ENCODE measurements at regions not wholly inside any gene's neighbourhood (a gene's known extent, or its start where the extent isn't known, plus 50 kb on each side); places are given as distances from the start of the nearest gene placed in this dataset.

DNA sequence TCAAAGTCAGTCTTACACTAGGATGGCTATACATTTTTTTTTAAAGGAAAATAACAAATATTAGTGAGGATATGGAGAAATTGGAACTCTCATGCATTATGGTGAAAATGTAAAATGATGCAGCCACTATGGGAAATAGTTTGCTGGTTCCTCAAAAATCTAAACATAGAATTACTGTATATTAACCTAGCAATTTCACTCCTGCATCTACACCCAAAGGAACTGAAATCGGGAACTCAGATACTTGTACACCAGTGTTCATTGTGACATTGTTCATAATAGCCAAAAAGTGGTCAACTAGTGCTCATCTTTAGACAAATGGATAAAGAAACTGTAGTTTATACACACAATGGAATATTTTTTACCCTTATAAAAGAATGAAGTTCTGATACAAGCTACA lies 110.7 kb downstream of the UTRN start:
- DNase-seq, result no peak
- TF ChIP-seq, protein P1, sequence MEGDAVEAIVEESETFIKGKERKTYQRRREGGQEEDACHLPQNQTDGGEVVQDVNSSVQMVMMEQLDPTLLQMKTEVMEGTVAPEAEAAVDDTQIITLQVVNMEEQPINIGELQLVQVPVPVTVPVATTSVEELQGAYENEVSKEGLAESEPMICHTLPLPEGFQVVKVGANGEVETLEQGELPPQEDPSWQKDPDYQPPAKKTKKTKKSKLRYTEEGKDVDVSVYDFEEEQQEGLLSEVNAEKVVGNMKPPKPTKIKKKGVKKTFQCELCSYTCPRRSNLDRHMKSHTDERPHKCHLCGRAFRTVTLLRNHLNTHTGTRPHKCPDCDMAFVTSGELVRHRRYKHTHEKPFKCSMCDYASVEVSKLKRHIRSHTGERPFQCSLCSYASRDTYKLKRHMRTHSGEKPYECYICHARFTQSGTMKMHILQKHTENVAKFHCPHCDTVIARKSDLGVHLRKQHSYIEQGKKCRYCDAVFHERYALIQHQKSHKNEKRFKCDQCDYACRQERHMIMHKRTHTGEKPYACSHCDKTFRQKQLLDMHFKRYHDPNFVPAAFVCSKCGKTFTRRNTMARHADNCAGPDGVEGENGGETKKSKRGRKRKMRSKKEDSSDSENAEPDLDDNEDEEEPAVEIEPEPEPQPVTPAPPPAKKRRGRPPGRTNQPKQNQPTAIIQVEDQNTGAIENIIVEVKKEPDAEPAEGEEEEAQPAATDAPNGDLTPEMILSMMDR (IDR thresholded peaks at IDR 0.05; ENCODE audit: low read depth, low read length), result no peak
- no peaks in the 10 kb centered on the region for H3K4me1 ChIP-seq
- H3K4me3 ChIP-seq (ENCODE audit: low read depth, low read length), result no peak overlapping the region
- no peaks in the 10 kb centered on the region for H3K36me3 ChIP-seq
- H3K27me3 ChIP-seq, result no peaks in the 10 kb centered on the region
- no peaks in the 10 kb centered on the region for H3K9me3 ChIP-seq

DNA sequence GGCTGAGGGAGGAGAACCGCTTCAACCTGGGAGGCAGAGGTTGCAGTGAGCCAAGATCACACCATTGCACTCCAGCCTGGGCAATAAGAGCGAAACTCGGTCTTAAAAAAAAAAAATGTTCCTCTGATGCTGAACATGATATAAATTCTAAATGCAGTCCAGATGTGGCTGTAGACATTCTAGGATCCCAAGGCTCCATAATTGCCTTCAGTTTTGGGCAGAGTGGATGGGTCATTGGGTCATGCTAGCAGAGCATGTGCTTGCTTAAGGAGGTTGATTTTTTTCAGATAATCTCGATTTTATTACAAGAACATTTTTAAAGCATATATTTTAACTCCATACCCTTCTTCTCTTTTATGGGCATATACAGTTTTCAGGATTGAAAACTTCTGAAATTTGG lies 112.0 kb downstream of the UTRN start:
- TF ChIP-seq, protein P1 (IDR thresholded peaks at IDR 0.05; ENCODE audit: low read depth, low read length), result no peak
- no peaks in the 10 kb centered on the region for H3K36me3 ChIP-seq

DNA sequence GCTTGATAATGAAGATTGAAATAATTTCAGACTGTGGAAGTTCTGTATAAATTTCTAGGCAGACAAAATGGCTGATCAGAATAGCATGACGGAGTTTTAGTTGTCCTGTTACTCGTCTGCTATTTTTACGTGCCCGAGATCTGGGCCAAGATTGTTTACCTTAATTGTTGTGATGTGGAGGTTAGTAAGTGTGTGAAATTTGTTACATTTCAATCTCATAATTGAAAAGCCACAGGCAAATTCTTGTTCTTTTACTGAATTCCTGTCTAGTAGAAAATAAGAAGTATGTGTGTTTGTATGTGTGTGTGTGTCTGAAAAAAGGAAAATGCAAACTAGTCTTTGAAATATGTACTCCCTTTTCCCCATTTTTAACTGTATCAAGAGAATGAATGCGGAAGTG lies 115.2 kb downstream of the UTRN start:
- peaks cover 2% of the 10 kb centered on the region; the same call in 1 of the 2 replicates for H3K27me3 ChIP-seq
- no peak for DNase-seq
- TF ChIP-seq, protein P1 (IDR thresholded peaks at IDR 0.05; ENCODE audit: low read depth, low read length), result no peak
- H3K4me3 ChIP-seq (ENCODE audit: low read depth, low read length), result no peak overlapping the region
- H3K9me3 ChIP-seq, result no peaks in the 10 kb centered on the region
- no peaks in the 10 kb centered on the region for H3K36me3 ChIP-seq
- H3K4me1 ChIP-seq, result no peaks in the 10 kb centered on the region

More for the DNA sequence above, 112.0 kb downstream of the UTRN start:
- no peaks in the 10 kb centered on the region for H3K4me1 ChIP-seq
- no peaks in the 10 kb centered on the region for H3K27me3 ChIP-seq
- DNase-seq, result no peak
- H3K9me3 ChIP-seq, result no peaks in the 10 kb centered on the region
- H3K4me3 ChIP-seq (ENCODE audit: low read depth, low read length), result no peak overlapping the region

DNA sequence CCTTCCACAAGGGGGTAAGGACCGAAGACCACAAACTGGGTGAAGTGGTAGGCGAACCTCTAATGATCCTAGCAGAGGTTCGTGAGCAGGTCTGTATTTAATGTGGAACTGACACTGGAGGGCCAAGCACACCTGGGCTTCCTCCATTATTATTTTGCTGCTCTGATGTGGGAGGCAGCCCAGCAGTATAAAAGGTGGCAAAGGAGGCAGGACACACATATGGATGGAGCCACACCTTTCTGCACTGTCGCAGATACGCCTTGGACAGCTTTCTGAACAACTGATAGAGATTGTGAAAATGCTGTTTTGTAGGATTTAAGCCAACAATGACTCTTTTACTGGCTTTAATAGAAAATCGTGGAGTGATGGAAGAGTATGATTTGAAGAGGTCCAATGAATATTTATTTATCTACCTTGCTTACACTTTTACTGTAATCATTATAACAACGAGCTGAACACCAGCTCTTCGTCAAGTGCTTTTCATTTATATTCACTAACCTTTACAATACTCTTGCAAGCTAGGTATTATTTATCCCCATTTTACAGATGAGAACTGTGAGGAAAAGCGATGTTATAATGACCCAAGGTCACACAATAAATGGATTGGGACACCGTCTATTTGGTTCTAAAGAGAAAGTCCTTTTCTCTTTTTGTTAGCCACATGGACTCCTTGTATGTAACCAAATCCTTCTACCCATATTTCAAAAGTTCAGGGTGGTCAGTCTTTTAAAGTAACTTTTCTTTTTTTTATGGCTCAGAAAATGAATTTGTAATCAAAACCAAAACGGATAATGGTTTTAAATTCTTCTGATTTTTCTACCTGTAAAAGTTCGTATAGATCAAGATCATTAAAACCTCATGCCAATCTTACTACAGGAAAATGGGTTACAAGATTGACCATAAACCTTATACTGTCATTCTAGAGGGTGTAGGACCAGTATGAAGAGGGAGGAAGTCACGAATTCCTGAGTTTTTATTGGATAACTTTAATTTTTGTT lies 116.9 kb downstream of the UTRN start:
- Histone ChIP-seq H3K9me3 (no peaks in the 10 kb centered on the region), H3K27me3 (peaks cover 5% of the 10 kb centered on the region), H3K36me3 (no peaks in the 10 kb centered on the region), H3K4me1 (no peaks in the 10 kb centered on the region), H3K4me3 (ENCODE audit: low read depth, low read length) (no peak overlapping the region)
- TF ChIP-seq, protein P1 (IDR thresholded peaks at IDR 0.05; ENCODE audit: low read depth, low read length), result no peak
- DNase-seq, result no peak

DNA sequence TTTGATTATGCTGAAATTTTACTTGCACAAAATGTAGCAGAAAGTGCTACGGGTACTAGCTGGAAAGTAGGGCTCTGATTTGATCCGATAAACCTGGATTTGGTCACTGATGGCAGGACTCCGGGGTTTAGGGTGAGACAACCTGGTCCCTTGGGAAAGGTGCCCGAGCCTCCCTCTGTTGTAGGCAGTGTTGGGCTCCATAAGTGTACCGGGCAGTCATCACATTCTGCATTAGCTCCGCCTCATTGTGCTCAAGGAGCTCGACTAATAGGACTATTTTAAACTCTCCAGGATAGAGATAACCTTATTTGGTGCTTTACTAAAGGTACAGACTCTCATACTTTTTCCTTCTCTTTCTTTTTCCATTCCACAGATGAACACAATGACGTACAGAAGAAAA lies 117.6 kb downstream of the UTRN start:
- Histone ChIP-seq H3K4me1 (no peaks in the 10 kb centered on the region), H3K9me3 (no peaks in the 10 kb centered on the region), H3K36me3 (no peaks in the 10 kb centered on the region), H3K27me3 (peaks cover 5% of the 10 kb centered on the region), H3K4me3 (ENCODE audit: low read depth, low read length) (no peak overlapping the region)
- no peak for DNase-seq
- TF ChIP-seq, protein P1 (IDR thresholded peaks at IDR 0.05; ENCODE audit: low read depth, low read length), result no peak

DNA sequence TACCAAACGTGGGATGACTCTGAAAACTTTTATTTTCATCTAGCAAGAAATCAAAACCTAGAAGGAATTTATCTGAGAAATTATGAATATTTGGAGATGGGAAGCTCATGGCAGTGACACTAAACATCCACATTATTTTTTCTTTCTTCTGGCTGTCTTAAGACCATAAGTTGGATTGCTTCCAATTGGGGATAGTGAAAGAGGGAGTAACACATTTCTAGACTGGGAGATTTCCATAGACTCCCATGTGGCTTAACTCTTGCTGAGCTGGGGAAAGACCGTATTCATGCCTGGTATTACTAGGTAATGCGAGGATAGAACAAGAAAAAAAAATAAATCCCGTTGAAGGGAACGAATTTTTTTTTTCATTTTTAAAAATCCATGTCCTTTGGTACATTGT lies 120.0 kb downstream of the UTRN start:
- DNase-seq, result no peak
- no peaks in the 10 kb centered on the region for H3K36me3 ChIP-seq

More for the DNA sequence above, 120.0 kb downstream of the UTRN start:
- Histone ChIP-seq H3K4me3 (ENCODE audit: low read depth, low read length) (no peak overlapping the region), H3K9me3 (no peaks in the 10 kb centered on the region), H3K27me3 (peaks cover 5% of the 10 kb centered on the region), H3K4me1 (no peaks in the 10 kb centered on the region)
- TF ChIP-seq, protein P1 (IDR thresholded peaks at IDR 0.05; ENCODE audit: low read depth, low read length), result no peak
